GM19328 (cell line): ENCODE measurements at regions not wholly inside any gene's neighbourhood (a gene's known extent, or its start where the extent isn't known, plus 50 kb on each side); places are given as distances from the start of the nearest gene placed in this dataset.
A peak's percentile ranks its signal among the peaks of the same experiment; 100 is the strongest.
"Not testable (repeated sequence)": the region's sequence is repeated elsewhere in the genome, so short reads cannot be mapped to it uniquely, and the experiment has no call there.

Experiments
- ATAC-seq: cut with Tn5 transposase; IDR thresholded peaks from one replicate; pipeline ENCODE4 v1.9.1; 2021; ENCODE audit warnings: mild to moderate bottlenecking, moderate library complexity; ENCODE audit not compliant: unreplicated experiment

DNA sequence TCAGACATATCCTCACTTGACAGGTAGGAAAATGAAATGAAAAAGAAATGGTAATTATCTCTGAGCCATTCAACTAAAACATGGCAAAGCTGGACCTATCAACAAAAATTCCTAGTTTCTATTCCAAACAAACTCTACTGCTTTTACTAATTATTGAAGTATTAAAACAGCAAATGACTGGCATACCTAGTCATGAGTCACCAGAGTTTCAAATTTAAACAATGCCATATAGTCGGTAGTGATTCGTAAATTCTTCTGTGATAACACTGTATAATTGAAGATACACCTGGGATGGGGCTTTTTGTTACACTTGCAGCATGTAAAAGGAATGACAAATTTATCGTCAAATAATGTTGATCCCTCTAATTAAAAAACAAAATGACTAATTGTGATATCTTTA is 153.1 kb upstream of the THUMPD2 start:
- ATAC-seq = no peak

DNA sequence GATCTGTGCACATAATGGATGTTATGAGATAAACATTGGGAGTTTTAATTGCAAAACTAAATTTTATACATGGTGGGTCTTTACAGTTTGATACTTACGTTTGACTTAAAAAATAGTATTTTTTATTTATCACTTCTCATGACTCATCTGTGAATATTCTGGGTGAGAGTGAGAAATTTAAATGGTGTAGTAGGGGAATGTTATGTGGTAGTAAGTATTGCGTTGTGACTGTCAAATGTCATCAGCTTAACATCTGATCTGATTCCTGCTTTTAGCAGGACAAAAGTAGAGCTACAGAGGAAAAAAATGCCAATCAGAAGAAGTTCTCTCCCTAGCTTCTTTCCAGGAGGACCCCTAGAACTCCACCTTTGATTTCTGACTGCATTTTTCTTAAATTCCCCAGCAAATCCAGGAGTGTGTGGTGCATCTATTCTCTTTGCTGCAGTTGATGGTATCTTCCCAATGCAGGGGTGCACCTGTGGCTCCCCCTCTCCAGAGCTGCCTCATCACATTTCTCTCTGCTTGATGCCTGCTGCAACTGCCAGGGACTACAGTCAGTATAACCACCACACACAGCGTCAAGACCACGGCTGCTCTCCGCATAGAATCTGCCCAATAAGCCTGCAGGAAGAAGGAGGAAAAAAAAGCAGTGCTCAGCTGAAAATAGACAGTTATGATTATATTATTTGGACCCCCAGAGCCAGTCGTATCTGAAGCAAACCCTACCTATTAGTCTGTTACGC is 151.3 kb upstream of the THUMPD2 start:
- ATAC-seq = no peak

DNA sequence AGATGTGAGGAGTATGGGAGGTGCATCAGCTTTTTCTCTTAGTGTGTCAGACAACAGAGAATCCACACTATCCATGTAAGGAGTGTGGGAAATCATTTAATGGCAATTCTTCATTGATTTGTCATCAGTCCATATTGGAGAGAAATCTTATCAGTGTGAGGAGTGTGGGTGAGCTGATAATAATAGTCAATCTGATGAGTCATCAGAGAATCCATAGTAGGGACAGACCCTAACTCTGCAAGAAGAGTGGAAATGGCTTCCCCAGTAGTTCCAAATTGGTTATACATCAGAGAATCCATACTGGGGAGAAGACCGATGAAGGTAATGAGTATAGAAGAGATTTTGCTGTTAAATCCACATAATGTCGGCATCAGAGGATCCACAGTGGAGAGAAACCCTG is 150.5 kb upstream of the THUMPD2 start:
- ATAC-seq = no peak

DNA sequence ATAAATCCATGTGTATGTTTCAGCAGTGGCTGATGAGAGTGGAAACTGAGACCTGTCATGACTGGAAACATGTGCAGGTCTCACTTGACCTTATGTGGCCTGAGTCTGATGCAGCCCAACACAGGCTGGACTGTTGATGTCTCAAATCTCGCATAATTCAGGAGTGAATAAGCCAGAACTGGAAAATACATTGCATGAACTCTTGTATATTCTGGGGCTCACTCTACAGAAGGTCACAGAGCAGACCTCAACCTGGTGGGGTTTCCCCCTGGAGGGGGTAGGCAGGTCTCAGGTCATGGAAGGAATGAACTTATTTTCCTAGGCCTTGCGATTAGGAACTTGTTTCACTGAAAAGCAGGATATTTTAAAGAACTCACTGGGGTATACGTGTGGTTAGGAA is 146.3 kb upstream of the THUMPD2 start:
- no peak for ATAC-seq

DNA sequence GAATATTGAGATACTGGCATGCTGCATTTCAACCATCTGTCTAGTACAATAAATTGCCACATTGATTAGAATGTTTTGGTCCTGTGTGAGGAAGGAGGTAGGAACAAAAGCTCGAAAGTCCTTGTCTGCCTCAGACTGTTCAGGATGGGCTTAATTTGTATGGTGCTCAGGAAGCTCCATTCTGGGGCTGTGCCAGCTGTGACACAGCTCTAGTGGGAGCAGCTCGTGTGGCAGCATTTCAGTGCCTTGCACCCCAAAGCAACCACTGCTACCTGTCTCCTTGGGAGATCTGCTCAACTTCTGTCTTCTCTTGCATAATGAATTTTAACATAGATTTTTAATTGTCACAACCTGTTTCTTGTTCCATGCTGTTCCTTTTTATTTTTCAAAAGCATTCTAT is 144.4 kb upstream of the THUMPD2 start:
- ATAC-seq = no peak

DNA sequence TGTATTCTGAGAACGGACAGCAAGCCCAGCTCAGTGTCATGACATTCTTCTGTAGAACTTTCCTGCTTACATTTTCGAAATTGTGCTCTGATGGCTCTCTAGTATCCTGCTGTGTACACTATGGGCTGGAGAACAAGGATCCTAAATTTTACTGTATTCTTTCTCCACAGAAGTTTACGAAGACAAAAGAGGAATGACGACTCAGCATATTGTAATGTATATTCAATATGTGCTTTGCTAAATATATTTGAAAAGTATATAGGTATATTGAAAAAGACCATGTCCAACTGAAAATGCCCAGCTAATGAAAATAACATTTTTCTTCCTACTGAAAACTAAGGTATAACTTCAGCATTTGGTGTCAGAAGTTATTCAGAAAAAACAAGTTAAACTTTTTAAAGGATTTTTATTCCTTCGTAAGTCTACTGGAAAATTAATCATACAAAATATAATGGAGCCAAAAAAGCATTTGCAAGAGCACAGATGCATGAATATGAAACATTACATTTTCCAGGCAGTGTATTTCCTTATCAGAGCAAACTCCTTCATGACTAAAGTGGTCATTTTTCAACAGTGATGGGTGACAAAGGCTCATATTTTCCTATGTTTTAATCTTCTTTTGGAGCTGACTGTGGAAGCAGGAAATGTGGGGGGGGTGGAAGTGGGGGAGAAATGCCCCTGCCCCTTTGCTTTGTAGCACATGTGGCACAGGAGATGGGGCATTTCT is 143.8 kb upstream of the THUMPD2 start:
- ATAC-seq = no peak

DNA sequence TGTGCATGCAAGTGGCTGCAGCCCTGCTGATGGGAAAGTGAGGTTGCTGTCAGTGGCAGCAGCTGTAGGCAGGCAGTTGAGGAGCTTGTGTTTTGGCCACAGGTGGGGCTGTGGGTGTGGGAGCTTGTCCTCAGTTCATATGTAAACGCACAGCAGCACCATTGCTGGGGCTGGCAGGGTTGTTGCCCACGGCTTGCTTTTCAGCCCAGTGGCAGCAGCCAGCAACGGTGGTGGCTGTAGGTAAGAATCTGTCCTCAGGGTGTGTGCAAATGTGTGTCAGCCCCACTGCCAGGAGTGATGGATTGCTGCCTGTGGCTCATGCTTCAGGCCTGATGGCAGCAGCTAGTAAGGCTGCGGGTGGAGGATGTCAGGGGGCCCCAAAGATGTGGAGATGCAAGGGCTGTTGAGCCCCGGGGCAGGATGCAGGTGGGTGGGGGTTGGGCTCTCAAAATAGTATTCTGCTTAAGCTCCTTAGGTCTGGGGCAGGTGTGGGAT is 141.3 kb upstream of the THUMPD2 start:
- no peak for ATAC-seq

DNA sequence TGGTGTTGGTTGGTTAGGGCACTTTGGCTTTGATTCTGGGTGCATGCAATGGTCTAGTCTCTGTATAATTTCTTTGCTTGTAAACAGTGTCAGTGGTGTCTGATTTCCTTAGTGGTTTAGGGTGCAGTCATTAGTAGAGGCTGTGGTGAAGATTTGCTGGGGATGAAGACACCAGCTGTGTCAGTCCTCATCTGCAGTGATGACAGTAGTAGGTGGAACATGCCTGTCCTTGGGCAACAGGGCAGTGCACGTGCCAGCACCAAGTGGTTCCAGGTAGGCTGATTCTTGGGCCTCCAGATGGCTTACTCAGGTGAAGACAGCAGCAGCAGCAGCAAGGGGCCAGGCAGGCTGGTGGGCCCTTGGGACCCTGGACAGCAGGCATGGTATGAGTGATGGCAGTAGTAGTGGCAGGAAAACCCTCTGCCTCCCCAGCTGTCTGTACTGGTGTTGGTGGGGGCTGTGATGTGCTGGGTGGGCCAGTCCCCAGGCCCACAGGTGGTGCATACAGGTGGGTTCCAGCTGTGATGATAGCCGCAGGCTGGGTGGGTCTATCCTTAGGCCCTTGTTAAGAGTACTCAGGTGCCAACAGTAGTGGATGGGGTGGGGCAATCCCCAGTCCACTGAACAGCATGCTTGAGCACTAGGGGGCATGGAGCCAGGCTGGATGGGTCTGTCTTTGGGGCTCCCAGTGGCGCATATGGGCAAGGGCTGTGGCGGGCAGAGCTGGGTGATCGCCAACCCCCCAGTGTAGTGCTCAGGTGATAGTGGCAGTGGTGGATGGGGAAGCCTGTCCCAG is 140.7 kb upstream of the THUMPD2 start:
- ATAC-seq = no peak

DNA sequence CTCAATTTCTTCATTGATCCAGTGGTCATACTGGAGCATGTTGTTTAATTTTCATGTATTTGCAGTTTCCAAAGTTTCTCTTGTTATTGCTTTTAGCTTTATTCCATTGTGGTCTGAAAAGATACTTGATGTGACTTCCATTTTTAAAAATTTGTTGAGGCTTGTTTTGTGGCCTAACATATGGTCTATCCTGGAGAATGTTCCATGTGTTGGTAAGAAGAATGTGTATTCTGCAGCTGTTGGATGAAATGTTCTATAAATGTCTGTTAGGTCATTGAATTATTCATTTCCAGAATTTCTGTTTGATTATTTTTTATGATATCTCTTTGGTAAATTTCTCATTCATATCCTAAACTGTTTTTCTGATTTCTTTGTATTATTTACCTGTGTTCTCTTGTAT is 139.8 kb upstream of the THUMPD2 start:
- no peak for ATAC-seq

DNA sequence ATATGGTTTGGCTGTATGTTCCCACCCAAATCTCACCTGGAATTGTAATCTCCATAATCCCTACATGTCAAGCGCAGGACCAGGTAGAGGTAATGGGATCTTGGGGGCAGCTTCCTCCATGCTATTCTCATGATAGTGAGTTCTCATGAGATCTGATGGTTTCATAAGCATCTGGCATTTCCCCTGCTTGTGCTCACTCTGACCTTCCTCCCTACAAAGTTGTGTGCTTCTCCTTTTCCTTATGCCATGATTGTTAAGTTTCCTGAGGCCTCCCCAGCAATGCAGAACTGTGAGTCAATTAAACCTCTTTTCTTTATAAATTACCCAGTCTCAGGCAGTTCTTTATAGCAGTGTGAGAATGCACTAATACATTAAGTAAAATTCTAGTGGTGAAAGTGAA is 138.3 kb upstream of the THUMPD2 start:
- ATAC-seq = not testable (repeated sequence)

DNA sequence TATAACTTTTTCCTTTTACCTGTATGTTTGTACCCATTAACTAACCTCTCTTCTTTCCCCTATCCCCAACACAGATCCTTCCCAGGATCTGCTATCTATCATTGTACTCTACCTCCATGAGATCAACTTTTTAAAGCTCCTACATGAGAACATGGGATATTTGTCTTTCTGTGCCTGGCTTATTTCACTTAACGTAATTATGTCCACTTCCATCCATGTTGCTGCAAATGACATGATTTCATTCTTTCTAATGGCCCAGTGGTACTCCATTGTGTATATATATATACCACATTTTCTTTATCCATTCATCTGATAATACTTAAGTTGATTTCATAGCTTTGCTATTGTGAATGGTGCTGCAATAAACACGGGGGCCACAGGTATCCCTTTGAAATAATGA is 135.9 kb upstream of the THUMPD2 start:
- no peak for ATAC-seq

DNA sequence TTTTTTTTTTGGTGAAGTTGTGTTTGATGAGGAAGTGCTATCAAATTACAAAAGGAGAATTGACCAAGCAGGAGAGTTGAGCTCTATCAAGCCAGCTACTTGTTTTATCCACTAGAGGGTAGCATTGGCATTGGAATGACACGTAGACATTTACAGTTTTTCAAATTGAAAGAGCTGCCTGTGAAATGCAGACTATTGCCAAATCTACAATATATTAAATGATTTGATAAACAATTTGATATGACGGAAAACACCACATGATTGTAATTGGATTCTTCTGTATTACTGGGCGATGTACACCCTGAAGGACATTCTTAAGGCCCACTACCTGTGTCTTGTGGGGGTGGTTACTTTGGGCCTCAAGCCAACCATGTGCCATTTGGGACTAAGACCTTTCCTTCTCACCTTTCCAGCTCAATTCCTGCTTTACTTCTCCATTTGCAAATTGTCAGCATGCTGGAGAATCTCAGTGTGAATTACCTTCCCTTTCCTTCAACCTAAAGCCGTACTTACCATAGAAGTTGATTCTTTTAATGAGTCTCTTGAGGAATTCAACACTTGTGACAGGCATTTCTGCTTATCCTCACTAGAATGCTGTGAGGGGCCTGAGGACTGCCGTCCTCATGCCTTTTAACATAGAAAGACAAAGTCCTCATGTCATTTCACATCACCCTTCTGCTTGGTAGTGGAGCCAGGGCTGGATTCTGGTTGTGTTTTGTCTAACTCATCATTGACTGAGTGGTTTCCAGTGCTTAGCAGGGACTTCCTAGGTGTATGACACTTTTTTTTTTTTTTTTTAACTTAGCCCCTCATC is 134.8 kb upstream of the THUMPD2 start:
- ATAC-seq = peak; percentile 74

DNA sequence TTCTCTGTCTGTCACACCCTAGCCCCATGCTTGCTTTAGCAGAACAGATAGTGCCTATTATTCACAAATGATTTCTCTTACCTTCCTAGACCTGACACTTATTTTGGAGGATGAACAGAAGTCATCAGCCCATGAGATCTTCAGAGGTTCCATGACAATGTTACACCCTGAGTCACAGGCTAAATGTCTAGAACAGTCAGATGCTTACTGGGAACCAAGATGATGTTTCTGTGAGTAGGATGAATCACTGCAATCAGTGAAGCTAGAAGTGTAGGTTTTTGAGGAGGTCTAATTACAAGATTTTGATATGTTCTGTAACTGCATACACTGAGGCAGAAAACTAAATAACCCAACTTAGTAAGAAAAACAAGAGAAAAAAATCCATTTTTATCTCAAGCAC is 123.0 kb upstream of the THUMPD2 start:
- no peak for ATAC-seq

DNA sequence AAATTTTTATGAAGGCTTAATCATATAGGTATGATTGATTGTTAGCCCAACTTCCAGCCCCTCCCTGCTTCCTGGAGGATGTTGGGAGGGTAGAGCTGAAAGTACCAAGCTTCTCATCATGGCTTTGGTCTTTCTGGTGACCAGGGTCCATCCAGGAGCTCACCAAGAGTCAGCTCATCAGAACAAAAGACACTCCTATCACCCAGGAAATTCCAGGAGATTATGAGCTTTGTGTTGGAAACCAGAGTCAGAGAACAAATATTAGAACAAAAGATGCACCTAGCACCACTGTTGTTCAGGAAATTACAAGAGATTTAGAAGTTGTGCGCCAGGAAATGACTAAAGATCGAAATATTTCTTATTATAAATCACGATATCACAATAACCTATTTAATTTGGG is 119.9 kb upstream of the THUMPD2 start:
- ATAC-seq = no peak

DNA sequence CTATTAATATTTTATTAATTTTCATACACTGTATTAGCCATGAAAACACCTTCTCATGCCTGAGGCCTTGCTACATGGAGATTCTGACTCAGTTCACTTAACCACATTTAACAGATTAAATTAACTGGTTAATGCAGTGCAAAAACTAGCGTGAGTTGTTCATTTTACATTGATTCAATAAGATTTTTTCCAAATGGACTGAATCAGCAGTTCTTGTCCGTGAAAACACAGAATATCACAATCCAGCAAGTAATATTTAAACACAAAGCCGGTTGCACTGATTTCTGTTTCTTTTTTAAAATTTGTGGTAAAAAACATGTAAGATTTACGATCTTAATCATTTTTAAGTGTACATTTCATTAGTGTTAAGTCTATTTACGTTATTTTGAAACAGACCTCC is 118.2 kb upstream of the THUMPD2 start:
- ATAC-seq = no peak

DNA sequence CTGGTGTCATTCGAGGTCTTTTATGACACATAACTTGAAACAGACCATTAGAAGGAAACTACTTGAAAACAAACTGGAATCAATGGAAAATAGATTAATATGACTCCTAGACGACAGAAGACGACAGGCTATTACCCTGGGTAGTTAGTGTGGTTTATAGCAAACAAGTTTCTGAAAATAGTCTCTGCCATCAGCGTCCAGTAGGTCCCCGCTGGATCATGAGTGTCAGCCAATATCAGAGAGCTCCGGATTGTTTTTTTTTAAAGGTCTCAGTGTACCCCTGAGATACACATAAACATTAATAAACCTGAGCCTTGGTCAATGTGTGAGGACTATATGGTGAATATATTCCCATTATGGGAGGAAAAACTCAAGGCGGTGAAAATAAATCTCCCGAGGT is 115.0 kb upstream of the THUMPD2 start:
- ATAC-seq = no peak

DNA sequence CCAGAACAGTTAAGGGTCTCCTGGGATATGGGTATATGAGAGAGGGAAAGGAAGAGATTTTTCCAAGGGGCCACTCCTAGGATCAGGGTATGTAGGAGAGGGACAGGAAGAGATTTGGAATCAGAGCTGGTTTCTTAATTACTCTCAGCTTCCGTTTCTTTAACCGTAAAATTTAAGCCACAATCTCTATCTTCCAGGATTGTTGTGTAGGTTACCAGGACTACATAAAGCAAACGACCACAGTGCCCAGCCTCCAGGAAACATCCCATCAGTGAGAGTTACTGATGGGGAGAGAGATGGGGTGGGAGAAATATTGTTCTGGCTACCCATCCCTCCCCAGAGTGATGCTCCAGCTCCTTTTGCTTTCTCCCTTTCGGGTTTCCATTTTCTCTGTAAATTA is 114.6 kb upstream of the THUMPD2 start:
- no peak for ATAC-seq

DNA sequence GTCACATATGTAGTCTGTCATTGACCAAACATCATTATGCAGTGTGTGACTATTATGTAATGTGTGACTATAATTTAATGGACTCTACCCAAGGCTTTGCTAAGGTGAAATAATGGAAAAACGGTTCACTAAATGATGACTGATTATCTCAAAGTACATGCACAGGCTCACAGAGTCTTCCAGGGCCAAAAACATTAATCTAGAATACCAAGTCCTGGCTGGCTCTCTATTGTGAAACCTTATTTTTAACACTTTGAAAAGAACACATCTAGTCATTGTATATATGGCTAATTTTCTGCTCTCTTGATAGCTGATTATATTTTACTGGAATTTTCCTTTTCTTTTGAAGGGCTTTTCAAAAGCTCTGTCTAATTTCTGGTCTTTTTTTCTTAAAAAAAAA is 102.9 kb upstream of the THUMPD2 start:
- ATAC-seq = no peak

DNA sequence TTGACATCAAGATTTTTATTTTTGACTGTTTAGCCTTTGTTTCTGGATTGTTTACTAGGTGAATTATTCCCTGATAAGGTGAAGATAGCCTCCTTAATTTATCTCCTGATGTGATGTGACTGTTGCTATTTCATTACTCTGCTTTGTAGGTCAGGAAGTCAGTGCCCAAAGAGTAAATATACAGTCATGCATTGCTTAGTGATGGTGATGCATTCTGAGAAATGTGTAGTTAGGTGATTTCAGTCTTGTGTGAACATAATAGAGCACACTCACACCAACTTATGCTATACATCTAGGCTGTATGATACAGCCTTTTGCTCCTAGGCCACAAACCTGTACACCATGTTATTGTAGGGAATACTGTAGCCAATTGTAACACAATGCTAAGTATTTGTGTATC is 102.4 kb upstream of the THUMPD2 start:
- ATAC-seq = no peak

DNA sequence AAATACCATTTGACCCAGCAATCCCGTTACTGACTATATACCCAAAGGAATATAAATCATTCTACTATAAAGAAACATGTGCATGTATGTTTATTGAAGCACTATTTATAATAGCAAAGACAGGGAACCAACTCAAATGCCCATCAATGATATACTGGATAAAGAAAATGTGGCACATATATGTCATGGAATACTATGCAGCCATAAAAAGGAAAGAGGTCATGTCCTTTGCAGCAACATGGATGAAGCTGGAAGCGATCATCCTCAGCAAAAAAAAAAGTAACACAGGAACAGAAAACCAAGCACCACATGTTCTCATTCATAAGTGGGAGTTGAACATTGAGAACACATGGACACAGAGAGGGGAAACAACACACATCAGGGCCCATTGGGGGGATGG is 99.9 kb upstream of the THUMPD2 start:
- not testable (repeated sequence) for ATAC-seq

DNA sequence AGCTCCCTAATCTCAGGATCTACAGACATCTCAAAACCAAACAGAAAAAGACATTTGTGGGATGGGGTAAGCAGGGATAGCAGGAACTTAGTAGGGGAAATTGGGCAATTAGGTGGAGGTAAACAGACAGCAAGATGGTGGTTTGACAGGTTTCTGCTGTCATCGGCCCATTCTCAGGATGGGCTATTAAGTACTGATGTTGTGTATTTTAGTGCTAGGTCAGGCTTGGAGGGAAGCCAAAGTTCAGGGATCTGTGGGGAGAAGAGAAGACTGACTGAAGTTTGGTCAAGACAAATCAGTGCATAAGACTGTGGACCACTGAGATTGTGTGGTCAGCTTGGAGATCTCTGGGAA is 96.8 kb upstream of the THUMPD2 start:
- no peak for ATAC-seq
